GM11168 (cell line): ENCODE measurements at regions not wholly inside any gene's neighbourhood (a gene's known extent, or its start where the extent isn't known, plus 50 kb on each side); places are given as distances from the start of the nearest gene placed in this dataset.

Experiments
- in situ Hi-C: fragments of 300-500 bp; cut with MboI; formaldehyde crosslinking; loops from one replicate; pipeline ENCODE4 v1.12.0; 2022; ENCODE audit warnings: low sequenced_read_pairs; ENCODE audit not compliant: unreplicated experiment

DNA sequence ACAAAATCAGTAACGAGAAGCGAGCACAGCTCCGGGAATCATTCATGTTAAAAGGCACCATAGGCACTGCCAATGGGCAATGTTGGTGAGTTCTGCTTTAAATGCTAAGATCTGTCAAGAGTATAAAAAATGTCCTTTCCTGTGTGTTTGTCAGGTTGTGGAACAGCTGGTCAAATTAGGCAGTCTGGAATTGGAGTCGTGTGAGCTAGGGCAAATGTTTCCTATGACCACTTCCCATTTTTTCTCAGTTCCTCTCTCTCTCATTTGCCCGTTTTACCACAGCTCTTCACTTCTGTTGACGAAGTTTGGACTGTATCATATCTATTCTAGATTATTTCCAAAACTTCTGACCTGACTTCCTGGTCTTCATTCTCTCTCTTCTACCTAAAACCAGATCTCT is 60.8 kb upstream of the GOLIM4 start:
- in situ Hi-C loops, result no loop called here

DNA sequence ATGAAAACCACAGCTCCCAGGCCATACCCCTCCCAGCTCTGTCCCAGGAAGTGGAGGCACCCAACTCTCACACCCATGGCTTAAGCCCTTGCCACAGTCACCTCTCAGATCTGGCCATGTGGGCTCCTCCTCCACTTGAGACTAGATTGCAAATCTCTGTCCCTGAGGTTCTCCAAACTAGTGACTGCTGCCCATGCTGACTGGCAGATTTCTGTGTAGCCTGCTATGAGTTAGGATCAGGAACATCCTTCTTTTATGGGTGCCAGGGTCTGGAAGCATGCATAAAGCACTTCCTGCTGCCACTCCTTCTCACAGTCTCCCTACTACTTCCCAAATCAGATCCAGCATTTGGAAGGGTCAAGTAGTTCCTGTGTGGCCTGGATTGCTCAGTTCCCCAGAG is 59.6 kb upstream of the GOLIM4 start:
- in situ Hi-C loops, result no loop called here

- in situ Hi-C loops, result no loop called here
These were observed 58.4 kb upstream of the GOLIM4 start for GRCh38 chr3:168154089-168154488.

DNA sequence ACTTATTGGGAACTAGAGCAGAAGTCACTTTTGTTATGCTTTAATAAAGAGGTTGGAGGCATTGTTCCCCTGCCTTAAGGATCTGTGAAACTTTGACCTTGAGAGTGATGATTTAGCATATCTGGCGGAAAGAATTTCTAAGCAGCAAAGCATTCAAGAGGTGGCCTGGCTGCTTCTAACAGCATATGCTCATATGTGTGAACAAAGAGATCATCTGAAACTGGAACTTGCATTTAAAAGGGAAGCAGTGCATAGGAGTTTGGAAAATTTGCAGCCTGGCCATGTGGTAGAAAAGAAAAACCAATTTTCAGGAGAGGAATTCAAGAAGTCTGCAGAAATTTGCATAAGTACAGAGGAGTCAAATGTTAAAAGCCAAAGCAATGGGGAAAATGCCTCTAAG is 56.4 kb upstream of the GOLIM4 start:
- in situ Hi-C loops, result no loop called here
